Pancreas (tissue), 10 donors: ENCODE measurements at regions not wholly inside any gene's neighbourhood (a gene's known extent, or its start where the extent isn't known, plus 50 kb on each side); places are given as distances from the start of the nearest gene placed in this dataset.

ENCODE experiments used
- ATAC-seq, 4 donors: fragments of 200-7000 bp; cut with Tn5 transposase; one replicate each; pipeline versions ENCODE4 v1.8.0 to v1.9.1; 2020; ENCODE audit warnings: mild to moderate bottlenecking in 4 of 4, moderate library complexity in 4 of 4
- DNase-seq, 6 donors: peaks; one replicate each; pipeline ENCODE4 v3.0.0-alpha.2; 2020
- FAIRE-seq: peaks from 2 replicates; lab custom pipeline; 2012; peaks lifted over from hg19 to GRCh38; lab: Jason Lieb, UNC
- H3K27ac ChIP-seq, 4 donors: fragments of 200-600 bp; sonication (generic); 1 replicate in 3 of 4; 2 replicates in 1 of 4; pipeline versions ENCODE4 v1.5.0 to v1.8.0; 2020
- H3K27me3 ChIP-seq, 4 donors: fragments of 200-600 bp; one replicate each; pipeline ENCODE4 v1.8.0; 2021
- H3K36me3 ChIP-seq, 3 donors: fragments of 200-600 bp; sonication (generic) in 1 of 3; one replicate each; pipeline versions ENCODE4 v1.5.0 to v1.8.0; 2020 to 2021
- H3K4me1 ChIP-seq, 3 donors: fragments of 200-600 bp; one replicate each; pipeline ENCODE4 v1.8.0; 2021
- H3K4me3 ChIP-seq, 4 donors: fragments of 200-600 bp; sonication (generic) in 2 of 4; one replicate each; pipeline versions ENCODE4 v1.5.0 to v1.8.0; 2020 to 2021
- H3K9me3 ChIP-seq, 4 donors: fragments of 200-600 bp; one replicate each; pipeline ENCODE4 v1.8.0; 2021
- WGBS, 2 donors: extraction: QIAGEN DNeasy Blood & Tissue Kit; methylation state at CpG; one replicate each; pipeline ENCODE4 v1.1.7; 2013; 5-methylcytosine and 5-hydroxymethylcytosine counted together
- intact Hi-C, 3 donors: fragments of 100-400 bp; cut with DNase I; formaldehyde crosslinking; loops; one replicate each; pipeline versions ENCODE4 v1.11.1 to v1.14.2; 2022
- TF ChIP-seq, protein P1 (sequence below), 4 donors: fragments of 200-600 bp; sonication (generic) in 3 of 4; IDR thresholded peaks; one replicate each; pipeline versions ENCODE4 v1.5.0 to v1.8.0; 2021; ENCODE audit warnings: antibody characterized with exemption in 4 of 4
- donor health status: healthy with polysubstance abuse.
- donor health status: DM: no; HTN: no; CAD: no; lungs with moderate emphysema.
- donor health status: DM: no; HTN: no; CAD: no.
- donor health status: control.
- donor health status: control.
- donor health status: Bipolar disorder and iron deficiency.
- donor health status: DM: yes; HTN: yes; CAD: no.
- donor health status: DM: no; HTN: no; CAD: no.
- donor health status: DM: no; HTN: no; CAD: no.
- donor health status: DM: yes; HTN: yes; CAD: no.

GRCh38 chr16:8110572-8111514, 479.5 kb downstream of the TMEM114 start:
- intact Hi-C loops: no loop called here

GRCh38 chr16:8109510-8110369, 480.6 kb downstream of the TMEM114 start:
- TF ChIP-seq, protein P1, sequence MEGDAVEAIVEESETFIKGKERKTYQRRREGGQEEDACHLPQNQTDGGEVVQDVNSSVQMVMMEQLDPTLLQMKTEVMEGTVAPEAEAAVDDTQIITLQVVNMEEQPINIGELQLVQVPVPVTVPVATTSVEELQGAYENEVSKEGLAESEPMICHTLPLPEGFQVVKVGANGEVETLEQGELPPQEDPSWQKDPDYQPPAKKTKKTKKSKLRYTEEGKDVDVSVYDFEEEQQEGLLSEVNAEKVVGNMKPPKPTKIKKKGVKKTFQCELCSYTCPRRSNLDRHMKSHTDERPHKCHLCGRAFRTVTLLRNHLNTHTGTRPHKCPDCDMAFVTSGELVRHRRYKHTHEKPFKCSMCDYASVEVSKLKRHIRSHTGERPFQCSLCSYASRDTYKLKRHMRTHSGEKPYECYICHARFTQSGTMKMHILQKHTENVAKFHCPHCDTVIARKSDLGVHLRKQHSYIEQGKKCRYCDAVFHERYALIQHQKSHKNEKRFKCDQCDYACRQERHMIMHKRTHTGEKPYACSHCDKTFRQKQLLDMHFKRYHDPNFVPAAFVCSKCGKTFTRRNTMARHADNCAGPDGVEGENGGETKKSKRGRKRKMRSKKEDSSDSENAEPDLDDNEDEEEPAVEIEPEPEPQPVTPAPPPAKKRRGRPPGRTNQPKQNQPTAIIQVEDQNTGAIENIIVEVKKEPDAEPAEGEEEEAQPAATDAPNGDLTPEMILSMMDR (IDR thresholded peaks at IDR 0.05): no peak
- no peaks in the 10 kb centered on the region for H3K4me1 ChIP-seq
- FAIRE-seq (no peak), ATAC-seq (no peak), DNase-seq (no peak)
- 61 to 67% methylated on average over 18 of the region's 18 CpGs for WGBS, 2 donors
- no peaks in the 10 kb centered on the region for H3K27me3 ChIP-seq
- H3K36me3 ChIP-seq: no peaks in the 10 kb centered on the region
- no peak overlapping the region for H3K27ac ChIP-seq
- H3K9me3 ChIP-seq: no peaks in the 10 kb centered on the region
- intact Hi-C loops: no loop called here
- H3K4me3 ChIP-seq: no peak overlapping the region

More at GRCh38 chr16:8110572-8111514, 479.5 kb downstream of the TMEM114 start:
- no peaks in the 10 kb centered on the region for H3K4me1 ChIP-seq
- no peak overlapping the region for H3K4me3 ChIP-seq
- no peaks in the 10 kb centered on the region for H3K27me3 ChIP-seq
- DNase-seq (no peak), ATAC-seq (no peak), FAIRE-seq (no peak)
- TF ChIP-seq, protein P1 (IDR thresholded peaks at IDR 0.05): no peak
- H3K9me3 ChIP-seq: no peaks in the 10 kb centered on the region
- H3K27ac ChIP-seq: no peak overlapping the region
- H3K36me3 ChIP-seq: no peaks in the 10 kb centered on the region
- WGBS, 2 donors: 76 to 84% methylated on average over 6 of the region's 6 CpGs

DNA sequence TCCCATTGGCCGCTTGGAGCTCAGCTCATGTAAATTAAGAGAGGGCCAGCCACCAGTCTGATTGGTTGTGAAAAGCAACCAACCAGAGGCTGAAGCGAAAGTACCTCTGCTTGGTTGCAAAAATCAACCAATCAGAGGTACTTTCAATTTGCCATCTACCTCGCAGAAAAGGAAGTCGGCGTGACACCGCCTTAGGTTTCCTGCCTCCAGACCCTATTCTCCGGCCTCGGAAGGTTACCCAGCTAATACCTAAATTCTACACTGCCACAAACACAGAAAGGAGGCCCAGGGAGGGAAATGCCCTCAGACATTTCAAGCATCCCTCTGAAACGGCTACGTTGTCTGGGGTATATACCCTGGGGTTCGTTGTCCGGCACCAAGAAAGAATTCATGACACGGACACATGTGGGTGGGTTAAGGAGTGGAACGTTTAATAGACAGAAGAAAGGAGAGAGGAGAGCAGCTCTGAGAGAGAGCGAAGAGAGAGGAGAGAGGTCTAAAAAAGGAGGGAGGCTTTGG, 481.3 kb downstream of the TMEM114 start:
- H3K36me3 ChIP-seq: no peaks in the 10 kb centered on the region
- no peaks in the 10 kb centered on the region for H3K27me3 ChIP-seq
- no peaks in the 10 kb centered on the region for H3K4me1 ChIP-seq
- FAIRE-seq: no peak
- H3K4me3 ChIP-seq: no peak overlapping the region
- no peaks in the 10 kb centered on the region for H3K9me3 ChIP-seq
- intact Hi-C loops: no loop called here
- 80 to 84% methylated on average over 15 of the region's 15 CpGs for WGBS, 2 donors
- TF ChIP-seq, protein P1 (IDR thresholded peaks at IDR 0.05): no peak
- no peak for ATAC-seq
- no peak for DNase-seq
- no peak overlapping the region for H3K27ac ChIP-seq

DNA sequence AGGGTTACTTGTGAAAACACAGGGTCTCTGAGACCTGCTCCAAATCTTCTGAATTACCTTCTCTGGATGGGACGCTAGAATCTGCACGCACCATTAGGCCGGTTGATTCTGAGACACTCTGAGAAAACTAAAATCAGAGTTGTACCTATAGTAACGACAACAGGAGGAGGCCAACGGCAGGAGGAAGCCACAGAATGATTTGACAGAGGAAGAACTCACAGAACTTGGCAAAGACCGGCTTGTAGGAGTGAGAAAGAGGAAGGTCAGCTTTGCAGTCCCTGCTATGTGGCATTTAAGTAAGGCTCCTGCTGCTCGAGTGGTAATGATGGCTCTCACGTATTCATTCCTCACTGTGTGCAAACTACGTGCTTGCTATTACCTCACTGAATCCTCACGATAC, 483.0 kb downstream of the TMEM114 start:
- H3K4me1 ChIP-seq: no peaks in the 10 kb centered on the region
- no peak overlapping the region for H3K4me3 ChIP-seq
- intact Hi-C loops: no loop called here
- no peak overlapping the region for H3K27ac ChIP-seq
- no peaks in the 10 kb centered on the region for H3K36me3 ChIP-seq
- WGBS, 2 donors: 53 to 56% methylated on average over 10 of the region's 10 CpGs
- DNase-seq: no peak
- no peak for ATAC-seq
- H3K9me3 ChIP-seq: no peaks in the 10 kb centered on the region
- H3K27me3 ChIP-seq: no peaks in the 10 kb centered on the region
- no peak for FAIRE-seq
- TF ChIP-seq, protein P1 (IDR thresholded peaks at IDR 0.05): no peak
